ENCODE measurements at regions not wholly inside any gene's neighbourhood (a gene's known extent, or its start where the extent isn't known, plus 50 kb on each side); places are given as distances from the start of the nearest gene placed in this dataset.

DNA sequence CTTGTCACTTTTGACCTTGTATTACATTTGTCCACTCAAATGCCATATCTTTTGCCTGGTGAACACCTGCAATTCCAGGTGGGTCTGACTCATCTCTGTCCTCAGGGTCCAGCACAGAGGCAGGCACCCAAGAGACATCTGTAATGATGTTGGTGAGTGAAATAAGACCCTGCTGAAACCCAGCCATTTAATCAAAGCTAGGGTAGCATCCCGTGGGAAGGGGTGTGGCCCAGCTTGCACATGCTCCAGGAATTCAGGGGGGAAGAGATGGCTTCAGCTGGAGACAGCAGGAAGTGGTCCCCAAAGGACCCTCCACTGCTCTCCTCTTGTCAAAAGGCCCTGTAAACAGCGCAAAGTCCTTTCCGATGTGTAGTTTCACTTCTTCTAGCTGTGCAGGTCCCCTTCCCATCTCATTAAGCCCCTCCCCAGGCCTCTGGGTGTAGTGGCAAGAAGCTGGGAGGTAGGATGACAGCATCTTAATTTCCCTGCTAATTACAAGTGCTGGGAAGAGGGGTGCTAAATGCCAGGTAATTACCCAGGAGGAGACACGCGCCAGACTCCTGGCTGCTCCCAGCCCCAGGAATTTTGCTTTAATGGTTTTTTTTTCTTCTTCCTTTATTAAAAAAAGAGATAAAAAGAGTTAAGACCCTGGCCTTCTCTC is 54.4 kb upstream of the TRABD2B start:
- no peak for TF ChIP-seq POLR2A (IDR thresholded peaks at IDR 0.05)
- TF ChIP-seq, protein P1, sequence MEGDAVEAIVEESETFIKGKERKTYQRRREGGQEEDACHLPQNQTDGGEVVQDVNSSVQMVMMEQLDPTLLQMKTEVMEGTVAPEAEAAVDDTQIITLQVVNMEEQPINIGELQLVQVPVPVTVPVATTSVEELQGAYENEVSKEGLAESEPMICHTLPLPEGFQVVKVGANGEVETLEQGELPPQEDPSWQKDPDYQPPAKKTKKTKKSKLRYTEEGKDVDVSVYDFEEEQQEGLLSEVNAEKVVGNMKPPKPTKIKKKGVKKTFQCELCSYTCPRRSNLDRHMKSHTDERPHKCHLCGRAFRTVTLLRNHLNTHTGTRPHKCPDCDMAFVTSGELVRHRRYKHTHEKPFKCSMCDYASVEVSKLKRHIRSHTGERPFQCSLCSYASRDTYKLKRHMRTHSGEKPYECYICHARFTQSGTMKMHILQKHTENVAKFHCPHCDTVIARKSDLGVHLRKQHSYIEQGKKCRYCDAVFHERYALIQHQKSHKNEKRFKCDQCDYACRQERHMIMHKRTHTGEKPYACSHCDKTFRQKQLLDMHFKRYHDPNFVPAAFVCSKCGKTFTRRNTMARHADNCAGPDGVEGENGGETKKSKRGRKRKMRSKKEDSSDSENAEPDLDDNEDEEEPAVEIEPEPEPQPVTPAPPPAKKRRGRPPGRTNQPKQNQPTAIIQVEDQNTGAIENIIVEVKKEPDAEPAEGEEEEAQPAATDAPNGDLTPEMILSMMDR (IDR thresholded peaks at IDR 0.05 in 8 of 11, conservative IDR thresholded peaks at IDR 0.05 in 3 of 11): no peak
